ENCODE measurements at regions not wholly inside any gene's neighbourhood (a gene's known extent, or its start where the extent isn't known, plus 50 kb on each side); places are given as distances from the start of the nearest gene placed in this dataset.
"Not testable (repeated sequence)": the region's sequence is repeated elsewhere in the genome, so short reads cannot be mapped to it uniquely, and the experiment has no call there.

GRCh38 chr4:117135634-117136354 is 50.4 kb upstream of the TRAM1L1 start:
- no peak for ATAC-seq
- Histone ChIP-seq H3K27me3 (no peaks in the 10 kb centered on the region), H3K4me3 (no peak overlapping the region), H3K9me3 (no peaks in the 10 kb centered on the region), H3K27ac (no peak overlapping the region), H3K4me1 (peaks cover 0 to 4% (median 0%) of the 10 kb centered on the region in 3 donors), H3K36me3 (no peaks in the 10 kb centered on the region)
- TF ChIP-seq CTCF (IDR thresholded peaks at IDR 0.05), result no peak
- no peak for TF ChIP-seq POLR2A (IDR thresholded peaks at IDR 0.05)
- TF ChIP-seq POLR2AphosphoS5 (IDR thresholded peaks at IDR 0.05), result no peak
- TF ChIP-seq EP300 (IDR thresholded peaks at IDR 0.05), result no peak

- H3K9me3 ChIP-seq, result no peaks in the 10 kb centered on the region
- H3K36me3 ChIP-seq, result no peaks in the 10 kb centered on the region
- H3K4me1 ChIP-seq, result peaks cover 0 to 4% (median 0%) of the 10 kb centered on the region in 3 donors
- no peak overlapping the region for H3K27ac ChIP-seq
- no peak overlapping the region for H3K4me3 ChIP-seq
- WGBS, 2 donors (ENCODE audit: low coverage in 1 of 2), result 67 to 93% methylated on average over 2 of the region's 2 CpGs
- ATAC-seq, result no peak
- no peaks in the 10 kb centered on the region for H3K27me3 ChIP-seq
- TF ChIP-seq CTCF (IDR thresholded peaks at IDR 0.05), result no peak
- no peak for TF ChIP-seq POLR2AphosphoS5 (IDR thresholded peaks at IDR 0.05)
These were observed 51.8 kb upstream of the TRAM1L1 start for GRCh38 chr4:117137145-117137544.

GRCh38 chr4:117138732-117139131 is 53.4 kb upstream of the TRAM1L1 start:
- not testable (repeated sequence) for ATAC-seq

GRCh38 chr4:117154251-117154650 is 68.9 kb upstream of the TRAM1L1 start:
- Histone ChIP-seq H3K27ac (no peak overlapping the region), H3K27me3 (no peaks in the 10 kb centered on the region), H3K36me3 (no peaks in the 10 kb centered on the region), H3K4me3 (no peak overlapping the region), H3K9me3 (no peaks in the 10 kb centered on the region), H3K4me1 (no peaks in the 10 kb centered on the region)
- TF ChIP-seq EP300 (IDR thresholded peaks at IDR 0.05), result no peak
- TF ChIP-seq CTCF (IDR thresholded peaks at IDR 0.05), result no peak
- TF ChIP-seq POLR2AphosphoS5 (IDR thresholded peaks at IDR 0.05), result no peak
- no peak for TF ChIP-seq POLR2A (IDR thresholded peaks at IDR 0.05)
- no peak for ATAC-seq
- WGBS, 2 donors (ENCODE audit: low coverage in 1 of 2), result 83 to 86% methylated on average over 1 to 5 of the region's 6 CpGs

More at GRCh38 chr4:117138732-117139131, 53.4 kb upstream of the TRAM1L1 start:
- H3K9me3 ChIP-seq, H3K4me1 ChIP-seq, H3K27me3 ChIP-seq, H3K4me3 ChIP-seq, H3K27ac ChIP-seq, H3K36me3 ChIP-seq: not testable (repeated sequence)
- WGBS, 2 donors (ENCODE audit: low coverage in 1 of 2), result 90 to 95% methylated on average over 2 to 3 of the region's 3 CpGs

GRCh38 chr4:117156806-117157205 is 71.4 kb upstream of the TRAM1L1 start:
- Histone ChIP-seq H3K9me3 (no peaks in the 10 kb centered on the region), H3K27ac (no peak overlapping the region), H3K27me3 (no peaks in the 10 kb centered on the region), H3K36me3 (no peaks in the 10 kb centered on the region), H3K4me3 (no peak overlapping the region), H3K4me1 (no peaks in the 10 kb centered on the region)
- TF ChIP-seq CTCF (IDR thresholded peaks at IDR 0.05) (no peak), POLR2AphosphoS5 (IDR thresholded peaks at IDR 0.05) (no peak), POLR2A (IDR thresholded peaks at IDR 0.05) (no peak), EP300 (IDR thresholded peaks at IDR 0.05) (no peak)
- no peak for ATAC-seq
- 50% methylated on average over 2 of the region's 2 CpGs for WGBS, 2 donors (ENCODE audit: low coverage in 1 of 2)

Data from gastroesophageal sphincter (tissue), 4 donors.